H9 (cell line): ENCODE measurements at regions not wholly inside any gene's neighbourhood (a gene's known extent, or its start where the extent isn't known, plus 50 kb on each side); places are given as distances from the start of the nearest gene placed in this dataset.

Experiments used
- DNase-seq: peaks from one replicate; pipeline ENCODE4 v3.0.0-alpha.2; 2017
- H2AFZ ChIP-seq: one replicate; pipeline ENCODE4 v1.6.1; 2013; ENCODE audit warnings: mild to moderate bottlenecking, low read length, control low read depth, moderate library complexity
- H2AK5ac ChIP-seq: 2 replicates; pipeline ENCODE4 v1.6.1; 2013; ENCODE audit warnings: low read length, control low read depth, mixed read lengths; ENCODE audit not compliant: insufficient read length
- H2BK120ac ChIP-seq: one replicate; pipeline ENCODE4 v1.6.1; 2013; ENCODE audit warnings: low read depth, mild to moderate bottlenecking, low read length, control low read depth, inconsistent platforms; ENCODE audit not compliant: poor library complexity, severe bottlenecking
- H2BK12ac ChIP-seq: 2 replicates; pipeline ENCODE4 v1.6.1; 2013; ENCODE audit warnings: low read length, control low read depth, mixed read lengths, low read depth; ENCODE audit not compliant: insufficient read length
- H2BK15ac ChIP-seq: 2 replicates; pipeline ENCODE4 v1.6.1; 2013; ENCODE audit warnings: low read depth, low read length, control low read depth
- H2BK20ac ChIP-seq: one replicate; pipeline ENCODE4 v1.6.1; 2013; ENCODE audit warnings: low read depth, mild to moderate bottlenecking, low read length, control low read depth, inconsistent platforms; ENCODE audit not compliant: poor library complexity, severe bottlenecking
- H2BK5ac ChIP-seq: 2 replicates; pipeline ENCODE4 v1.6.1; 2013; ENCODE audit warnings: low read length, control low read depth, mixed read lengths; ENCODE audit not compliant: insufficient read length
- H3K14ac ChIP-seq: 2 replicates; pipeline ENCODE4 v1.6.1; 2013; ENCODE audit warnings: low read length, control low read depth; ENCODE audit not compliant: insufficient read depth
- H3K18ac ChIP-seq: 2 replicates; pipeline ENCODE4 v1.6.1; 2013; ENCODE audit warnings: low read depth, mild to moderate bottlenecking, mixed read lengths, low read length, control low read depth; ENCODE audit not compliant: insufficient read length
- H3K23ac ChIP-seq: 2 replicates; pipeline ENCODE4 v1.6.1; 2013; ENCODE audit warnings: low read length, control low read depth, mixed read lengths, low read depth; ENCODE audit not compliant: insufficient read length
- H3K23me2 ChIP-seq: 2 replicates; pipeline ENCODE4 v1.6.1; 2013; ENCODE audit warnings: low read depth, mild to moderate bottlenecking, mixed read lengths, low read length, control low read depth; ENCODE audit not compliant: insufficient read length, poor library complexity, severe bottlenecking
- H3K27ac ChIP-seq: 2 replicates; pipeline ENCODE4 v1.5.1; 2013; ENCODE audit warnings: low read length, control low read depth, mixed read lengths, low read depth; ENCODE audit not compliant: insufficient read length
- H3K27me3 ChIP-seq: 2 replicates; pipeline ENCODE4 v1.6.1; 2013; ENCODE audit warnings: low read length, control low read depth, inconsistent platforms; ENCODE audit not compliant: insufficient read depth
- H3K4ac ChIP-seq: 2 replicates; pipeline ENCODE4 v1.6.1; 2013; ENCODE audit warnings: low read depth, mild to moderate bottlenecking, control low read depth, inconsistent platforms, low read length, moderate library complexity
- H3K4me1 ChIP-seq: 2 replicates; pipeline ENCODE4 v1.6.1; 2013; ENCODE audit warnings: low read length, control low read depth, inconsistent platforms; ENCODE audit not compliant: insufficient read depth
- H3K4me2 ChIP-seq: 2 replicates; pipeline ENCODE4 v1.6.1; 2013; ENCODE audit warnings: low read length, control low read depth, mixed read lengths; ENCODE audit not compliant: insufficient read length, insufficient read depth
- H3K56ac ChIP-seq: 2 replicates; pipeline ENCODE4 v1.6.1; 2013; ENCODE audit warnings: low read depth, mild to moderate bottlenecking, mixed read lengths, low read length, control low read depth; ENCODE audit not compliant: insufficient read length
- H3K79me1 ChIP-seq: 2 replicates; pipeline ENCODE4 v1.6.1; 2013; ENCODE audit warnings: low read depth, mild to moderate bottlenecking, moderate library complexity, low read length, control low read depth, inconsistent platforms; ENCODE audit not compliant: insufficient read depth, poor library complexity, severe bottlenecking
- H3K79me2 ChIP-seq: 2 replicates; pipeline ENCODE4 v1.6.1; 2013; ENCODE audit warnings: low read length, control low read depth, inconsistent platforms; ENCODE audit not compliant: insufficient read depth
- H3K9ac ChIP-seq: 2 replicates; pipeline ENCODE4 v1.6.1; 2013; ENCODE audit warnings: low read length, control low read depth, mixed read lengths; ENCODE audit not compliant: insufficient read length; ENCODE audit errors: extremely low read depth
- H3K9me3 ChIP-seq: one replicate; pipeline ENCODE4 v1.6.1; 2013; ENCODE audit warnings: low read depth, low read length, inconsistent platforms; ENCODE audit not compliant: control insufficient read depth
- H3T11ph ChIP-seq: one replicate; pipeline ENCODE4 v1.6.1; 2013; ENCODE audit warnings: mild to moderate bottlenecking, low read length, control low read depth, inconsistent platforms
- H4K20me1 ChIP-seq: one replicate; pipeline ENCODE4 v1.6.1; 2013; ENCODE audit not compliant: control insufficient read depth, insufficient read length, insufficient read depth
- H4K5ac ChIP-seq: 2 replicates; pipeline ENCODE4 v1.6.1; 2013; ENCODE audit warnings: low read depth, mild to moderate bottlenecking, mixed read lengths, low read length, control low read depth; ENCODE audit not compliant: insufficient read length
- H4K8ac ChIP-seq: replicated peaks from 2 replicates; pipeline ENCODE4 v1.6.1; 2013; ENCODE audit warnings: low read length, control low read depth, mixed read lengths, low read depth; ENCODE audit not compliant: insufficient read length
- H4K91ac ChIP-seq: 2 replicates; pipeline ENCODE4 v1.6.1; 2013; ENCODE audit warnings: low read depth, mild to moderate bottlenecking, moderate library complexity, mixed read lengths, low read length, control low read depth; ENCODE audit not compliant: insufficient read length
- H3K27ac Mint-ChIP-seq, 3 experiments: 2 replicates in 2 of 3; 3 replicates in 1 of 3; pipeline ENCODE4 v1.8.0; 2020 to 2021; ENCODE audit warnings: mixed read lengths in 3 of 3, mild to moderate bottlenecking in 1 of 3, moderate library complexity in 1 of 3
- H3K27me3 Mint-ChIP-seq: 2 replicates; pipeline ENCODE4 v1.8.0; 2021; ENCODE audit warnings: low read depth, mild to moderate bottlenecking, moderate library complexity, mixed read lengths
- H3K36me3 Mint-ChIP-seq, 3 experiments: 2 replicates in 2 of 3; 3 replicates in 1 of 3; pipeline ENCODE4 v1.8.0; 2020 to 2021; ENCODE audit warnings: low read depth in 3 of 3, mixed read lengths in 3 of 3; ENCODE audit not compliant: insufficient read depth in 1 of 3
- H3K4me1 Mint-ChIP-seq, 2 experiments: 2 replicates each; pipeline ENCODE4 v1.8.0; 2020; ENCODE audit warnings: mixed read lengths in 2 of 2
- H3K4me3 Mint-ChIP-seq, 2 experiments: 2 replicates in 1 of 2; 3 replicates in 1 of 2; pipeline ENCODE4 v1.8.0; 2020 to 2021; ENCODE audit warnings: mild to moderate bottlenecking in 2 of 2, mixed read lengths in 2 of 2, moderate library complexity in 1 of 2
- H3K9me3 Mint-ChIP-seq, 2 experiments: 2 replicates in 1 of 2; 3 replicates in 1 of 2; pipeline ENCODE4 v1.8.0; 2020; ENCODE audit warnings: mild to moderate bottlenecking in 2 of 2, mixed read lengths in 2 of 2, moderate library complexity in 1 of 2
- WGBS: extraction: QIAGEN DNeasy Blood & Tissue Kit; methylation state at CpG from one replicate; pipeline ENCODE4 v1.1.7; 2013; ENCODE audit warnings: missing lambda C conversion rate, low lambda C conversion rate, mixed read lengths; ENCODE audit not compliant: insufficient read length; ENCODE audit errors: extremely low coverage; 5-methylcytosine and 5-hydroxymethylcytosine counted together
- TF ChIP-seq, protein P1 (sequence below): fragments of 200-600 bp; sonication (generic); conservative IDR thresholded peaks from 3 replicates; pipeline ENCODE4 v1.8.0; 2021; ENCODE audit warnings: antibody characterized with exemption, mild to moderate bottlenecking

DNA sequence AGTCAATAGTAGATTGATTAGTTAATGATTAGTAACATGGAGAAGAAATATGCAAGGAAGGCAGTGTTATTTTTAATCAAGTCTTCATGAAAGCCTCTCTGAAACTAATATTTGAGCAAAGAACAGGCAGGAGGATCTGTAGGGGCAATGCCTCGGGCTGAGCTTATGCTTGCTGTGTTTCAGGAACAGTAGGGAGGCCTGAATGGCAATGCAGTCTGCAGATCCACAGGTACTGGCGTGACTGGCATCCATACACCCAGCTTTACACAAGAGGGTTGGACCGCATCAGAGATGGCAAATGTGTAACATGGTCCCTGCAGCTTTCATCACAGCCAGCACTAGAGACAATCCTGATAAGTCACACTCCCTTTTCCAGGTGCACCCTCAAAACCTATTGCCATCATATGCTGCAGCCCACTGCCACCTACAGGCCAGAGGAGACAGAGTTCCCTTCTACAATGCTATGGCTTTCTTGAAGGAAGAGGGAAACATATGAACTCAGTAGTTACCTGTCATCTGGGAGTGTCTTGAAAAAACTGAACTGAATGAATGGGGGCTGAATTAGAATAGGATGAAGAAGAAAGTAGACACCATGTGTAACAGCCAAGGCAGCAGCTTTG lies 582.4 kb upstream of the RAB6C start:
- no peak overlapping the region for H2BK20ac ChIP-seq
- H3K4me1 ChIP-seq: no peaks in the 10 kb centered on the region
- no peak overlapping the region for H2BK5ac ChIP-seq
- no peak overlapping the region for H3K56ac ChIP-seq
- no peaks in the 10 kb centered on the region for H3K79me2 ChIP-seq
- H2BK15ac ChIP-seq: no peak overlapping the region
- WGBS: no CpG with 5 or more reads among the region's 3 CpGs
- peak; percentile 77 for DNase-seq
- H2AFZ ChIP-seq: no peak overlapping the region
- TF ChIP-seq, protein P1, sequence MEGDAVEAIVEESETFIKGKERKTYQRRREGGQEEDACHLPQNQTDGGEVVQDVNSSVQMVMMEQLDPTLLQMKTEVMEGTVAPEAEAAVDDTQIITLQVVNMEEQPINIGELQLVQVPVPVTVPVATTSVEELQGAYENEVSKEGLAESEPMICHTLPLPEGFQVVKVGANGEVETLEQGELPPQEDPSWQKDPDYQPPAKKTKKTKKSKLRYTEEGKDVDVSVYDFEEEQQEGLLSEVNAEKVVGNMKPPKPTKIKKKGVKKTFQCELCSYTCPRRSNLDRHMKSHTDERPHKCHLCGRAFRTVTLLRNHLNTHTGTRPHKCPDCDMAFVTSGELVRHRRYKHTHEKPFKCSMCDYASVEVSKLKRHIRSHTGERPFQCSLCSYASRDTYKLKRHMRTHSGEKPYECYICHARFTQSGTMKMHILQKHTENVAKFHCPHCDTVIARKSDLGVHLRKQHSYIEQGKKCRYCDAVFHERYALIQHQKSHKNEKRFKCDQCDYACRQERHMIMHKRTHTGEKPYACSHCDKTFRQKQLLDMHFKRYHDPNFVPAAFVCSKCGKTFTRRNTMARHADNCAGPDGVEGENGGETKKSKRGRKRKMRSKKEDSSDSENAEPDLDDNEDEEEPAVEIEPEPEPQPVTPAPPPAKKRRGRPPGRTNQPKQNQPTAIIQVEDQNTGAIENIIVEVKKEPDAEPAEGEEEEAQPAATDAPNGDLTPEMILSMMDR: peak; percentile 89
- no peak overlapping the region for H3K18ac ChIP-seq
- no peak overlapping the region for H2BK12ac ChIP-seq
- no peaks in the 10 kb centered on the region for H4K20me1 ChIP-seq
- Mint-ChIP-seq H3K27me3 (peaks cover 5% of the 10 kb centered on the region; the same call in 1 of the 2 replicates), H3K36me3 (no peaks in the 10 kb centered on the region), H3K9me3 (peaks cover 7 to 9% of the 10 kb centered on the region in 2 experiments; a peak in 3 of 5 replicates), H3K4me1 (no peaks in the 10 kb centered on the region), H3K27ac (no peak overlapping the region), H3K4me3 (no peak overlapping the region)
- H3K23ac ChIP-seq: no peak overlapping the region
- H3K79me1 ChIP-seq: no peaks in the 10 kb centered on the region
- no peak overlapping the region for H2BK120ac ChIP-seq
- no peak overlapping the region for H3K9ac ChIP-seq
- no peak overlapping the region for H3K4me2 ChIP-seq
- no peaks in the 10 kb centered on the region for H3K27me3 ChIP-seq
- H3T11ph ChIP-seq: no peak overlapping the region
- H2AK5ac ChIP-seq: no peak overlapping the region
- H4K8ac ChIP-seq: no peak overlapping the region
- no peaks in the 10 kb centered on the region for H3K23me2 ChIP-seq
- no peak overlapping the region for H3K4ac ChIP-seq
- no peak overlapping the region for H4K5ac ChIP-seq
- H3K14ac ChIP-seq: no peak overlapping the region
- no peaks in the 10 kb centered on the region for H3K9me3 ChIP-seq
- no peak overlapping the region for H4K91ac ChIP-seq
- no peak overlapping the region for H3K27ac ChIP-seq
